ENCODE measurements at regions not wholly inside any gene's neighbourhood (a gene's known extent, or its start where the extent isn't known, plus 50 kb on each side); places are given as distances from the start of the nearest gene placed in this dataset.

GRCh38 chr6:166764473-166765233 lies 137.6 kb upstream of the RPS6KA2 start:
- H3K4me3 ChIP-seq (ENCODE audit: low read depth, low read length) = no peak overlapping the region
- no peaks in the 10 kb centered on the region for H3K27me3 ChIP-seq (replicated peaks)
- in situ Hi-C loops (cut with HindIII; ENCODE audit: low pct_ligation_motif_present, low sequenced_read_pairs) = no loop called here
- H3K27ac ChIP-seq = no peak overlapping the region
- H3K36me3 ChIP-seq (replicated peaks) = no peaks in the 10 kb centered on the region
- no peak for TF ChIP-seq CTCF (IDR thresholded peaks at IDR 0.05; ENCODE audit: low read depth, low read length, missing control alignments)
- no peak for DNase-seq

- Histone ChIP-seq H3K27ac (no peak overlapping the region), H3K36me3 (replicated peaks) (no peaks in the 10 kb centered on the region), H3K4me3 (ENCODE audit: low read depth, low read length) (no peak overlapping the region), H3K27me3 (replicated peaks) (no peaks in the 10 kb centered on the region)
- in situ Hi-C loops (cut with HindIII; ENCODE audit: low pct_ligation_motif_present, low sequenced_read_pairs) = no loop called here
- TF ChIP-seq CTCF (IDR thresholded peaks at IDR 0.05; ENCODE audit: low read depth, low read length, missing control alignments) = no peak
- DNase-seq = no peak
These were observed 136.8 kb upstream of the RPS6KA2 start for GRCh38 chr6:166763606-166764472.

GRCh38 chr6:166761801-166762200 lies 134.8 kb upstream of the RPS6KA2 start:
- Histone ChIP-seq H3K27ac (no peak overlapping the region), H3K4me3 (ENCODE audit: low read depth, low read length) (no peak overlapping the region), H3K36me3 (replicated peaks) (no peaks in the 10 kb centered on the region), H3K27me3 (replicated peaks) (peaks cover 10% of the 10 kb centered on the region)
- DNase-seq = no peak
- in situ Hi-C loops (cut with HindIII; ENCODE audit: low pct_ligation_motif_present, low sequenced_read_pairs) = no loop called here
- no peak for TF ChIP-seq CTCF (IDR thresholded peaks at IDR 0.05; ENCODE audit: low read depth, low read length, missing control alignments)

GRCh38 chr6:166760288-166760687 lies 133.2 kb upstream of the RPS6KA2 start:
- Histone ChIP-seq H3K27ac (no peak overlapping the region), H3K36me3 (replicated peaks) (no peaks in the 10 kb centered on the region), H3K27me3 (replicated peaks) (peaks cover 10% of the 10 kb centered on the region), H3K4me3 (ENCODE audit: low read depth, low read length) (no peak overlapping the region)
- TF ChIP-seq CTCF (IDR thresholded peaks at IDR 0.05; ENCODE audit: low read depth, low read length, missing control alignments) = no peak
- no peak for DNase-seq
- in situ Hi-C loops (cut with HindIII; ENCODE audit: low pct_ligation_motif_present, low sequenced_read_pairs) = no loop called here

- no peak for TF ChIP-seq CTCF (IDR thresholded peaks at IDR 0.05; ENCODE audit: low read depth, low read length, missing control alignments)
- H3K27ac ChIP-seq = no peak overlapping the region
- H3K4me3 ChIP-seq (ENCODE audit: low read depth, low read length) = peak overlapping the region; percentile 17
- in situ Hi-C loops (cut with HindIII; ENCODE audit: low pct_ligation_motif_present, low sequenced_read_pairs) = no loop called here
- no peaks in the 10 kb centered on the region for H3K36me3 ChIP-seq (replicated peaks)
- DNase-seq = no peak
- H3K27me3 ChIP-seq (replicated peaks) = peaks cover 10% of the 10 kb centered on the region
These were observed 131.2 kb upstream of the RPS6KA2 start for GRCh38 chr6:166758136-166758704.
